ENCODE measurements at regions not wholly inside any gene's neighbourhood (a gene's known extent, or its start where the extent isn't known, plus 50 kb on each side); places are given as distances from the start of the nearest gene placed in this dataset.

DNA sequence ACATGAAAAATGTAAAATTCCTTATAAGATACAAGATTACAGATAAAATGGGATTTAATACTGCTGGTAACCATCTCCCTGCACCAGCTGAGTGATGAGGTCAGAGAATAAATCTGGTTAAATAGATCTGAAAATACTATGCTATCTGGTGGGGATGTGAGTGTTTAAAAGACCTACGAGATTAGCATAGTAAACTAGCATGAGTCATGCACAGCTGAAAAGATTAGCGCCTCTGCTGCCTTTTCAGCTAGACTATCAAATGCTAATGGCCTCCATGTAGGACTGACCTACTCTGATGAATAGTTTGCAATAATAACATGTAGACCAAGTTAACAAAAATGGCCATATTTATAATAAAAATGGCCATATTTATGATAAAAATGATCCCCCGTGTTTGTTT is 553.3 kb downstream of the C6orf118 start:
- ATAC-seq: no peak
- TF ChIP-seq ZNF8 (CRISPR knock-in tag; IDR thresholded peaks at IDR 0.05) (no peak), ARNTL (CRISPR knock-in tag; IDR thresholded peaks at IDR 0.05; ENCODE audit: borderline replicate concordance, low read depth) (no peak), BACH2 (CRISPR knock-in tag; IDR thresholded peaks at IDR 0.05; ENCODE audit: borderline replicate concordance) (no peak), CSDC2 (CRISPR knock-in tag; IDR thresholded peaks at IDR 0.05) (no peak), ZNF70 (CRISPR knock-in tag; IDR thresholded peaks at IDR 0.05) (no peak), GLIS3 (CRISPR knock-in tag; IDR thresholded peaks at IDR 0.05) (no peak), TCF4 (CRISPR knock-in tag; IDR thresholded peaks at IDR 0.05; ENCODE audit: borderline replicate concordance) (no peak), ZC3H10 (CRISPR knock-in tag; IDR thresholded peaks at IDR 0.05) (no peak), ZFP30 (CRISPR knock-in tag; IDR thresholded peaks at IDR 0.05) (no peak), TOX (CRISPR knock-in tag; IDR thresholded peaks at IDR 0.05; ENCODE audit: borderline replicate concordance) (no peak), OSR1 (CRISPR knock-in tag; IDR thresholded peaks at IDR 0.05) (no peak)
- TF ChIP-seq, protein P1, sequence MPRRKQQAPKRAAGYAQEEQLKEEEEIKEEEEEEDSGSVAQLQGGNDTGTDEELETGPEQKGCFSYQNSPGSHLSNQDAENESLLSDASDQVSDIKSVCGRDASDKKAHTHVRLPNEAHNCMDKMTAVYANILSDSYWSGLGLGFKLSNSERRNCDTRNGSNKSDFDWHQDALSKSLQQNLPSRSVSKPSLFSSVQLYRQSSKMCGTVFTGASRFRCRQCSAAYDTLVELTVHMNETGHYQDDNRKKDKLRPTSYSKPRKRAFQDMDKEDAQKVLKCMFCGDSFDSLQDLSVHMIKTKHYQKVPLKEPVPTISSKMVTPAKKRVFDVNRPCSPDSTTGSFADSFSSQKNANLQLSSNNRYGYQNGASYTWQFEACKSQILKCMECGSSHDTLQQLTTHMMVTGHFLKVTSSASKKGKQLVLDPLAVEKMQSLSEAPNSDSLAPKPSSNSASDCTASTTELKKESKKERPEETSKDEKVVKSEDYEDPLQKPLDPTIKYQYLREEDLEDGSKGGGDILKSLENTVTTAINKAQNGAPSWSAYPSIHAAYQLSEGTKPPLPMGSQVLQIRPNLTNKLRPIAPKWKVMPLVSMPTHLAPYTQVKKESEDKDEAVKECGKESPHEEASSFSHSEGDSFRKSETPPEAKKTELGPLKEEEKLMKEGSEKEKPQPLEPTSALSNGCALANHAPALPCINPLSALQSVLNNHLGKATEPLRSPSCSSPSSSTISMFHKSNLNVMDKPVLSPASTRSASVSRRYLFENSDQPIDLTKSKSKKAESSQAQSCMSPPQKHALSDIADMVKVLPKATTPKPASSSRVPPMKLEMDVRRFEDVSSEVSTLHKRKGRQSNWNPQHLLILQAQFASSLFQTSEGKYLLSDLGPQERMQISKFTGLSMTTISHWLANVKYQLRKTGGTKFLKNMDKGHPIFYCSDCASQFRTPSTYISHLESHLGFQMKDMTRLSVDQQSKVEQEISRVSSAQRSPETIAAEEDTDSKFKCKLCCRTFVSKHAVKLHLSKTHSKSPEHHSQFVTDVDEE (CRISPR knock-in tag; IDR thresholded peaks at IDR 0.05): no peak
- TF ChIP-seq, protein P2, sequence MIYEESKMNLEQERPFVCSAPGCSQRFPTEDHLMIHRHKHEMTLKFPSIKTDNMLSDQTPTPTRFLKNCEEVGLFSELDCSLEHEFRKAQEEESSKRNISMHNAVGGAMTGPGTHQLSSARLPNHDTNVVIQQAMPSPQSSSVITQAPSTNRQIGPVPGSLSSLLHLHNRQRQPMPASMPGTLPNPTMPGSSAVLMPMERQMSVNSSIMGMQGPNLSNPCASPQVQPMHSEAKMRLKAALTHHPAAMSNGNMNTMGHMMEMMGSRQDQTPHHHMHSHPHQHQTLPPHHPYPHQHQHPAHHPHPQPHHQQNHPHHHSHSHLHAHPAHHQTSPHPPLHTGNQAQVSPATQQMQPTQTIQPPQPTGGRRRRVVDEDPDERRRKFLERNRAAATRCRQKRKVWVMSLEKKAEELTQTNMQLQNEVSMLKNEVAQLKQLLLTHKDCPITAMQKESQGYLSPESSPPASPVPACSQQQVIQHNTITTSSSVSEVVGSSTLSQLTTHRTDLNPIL (CRISPR knock-in tag; IDR thresholded peaks at IDR 0.05; ENCODE audit: low read depth): no peak
- TF ChIP-seq, protein P3, sequence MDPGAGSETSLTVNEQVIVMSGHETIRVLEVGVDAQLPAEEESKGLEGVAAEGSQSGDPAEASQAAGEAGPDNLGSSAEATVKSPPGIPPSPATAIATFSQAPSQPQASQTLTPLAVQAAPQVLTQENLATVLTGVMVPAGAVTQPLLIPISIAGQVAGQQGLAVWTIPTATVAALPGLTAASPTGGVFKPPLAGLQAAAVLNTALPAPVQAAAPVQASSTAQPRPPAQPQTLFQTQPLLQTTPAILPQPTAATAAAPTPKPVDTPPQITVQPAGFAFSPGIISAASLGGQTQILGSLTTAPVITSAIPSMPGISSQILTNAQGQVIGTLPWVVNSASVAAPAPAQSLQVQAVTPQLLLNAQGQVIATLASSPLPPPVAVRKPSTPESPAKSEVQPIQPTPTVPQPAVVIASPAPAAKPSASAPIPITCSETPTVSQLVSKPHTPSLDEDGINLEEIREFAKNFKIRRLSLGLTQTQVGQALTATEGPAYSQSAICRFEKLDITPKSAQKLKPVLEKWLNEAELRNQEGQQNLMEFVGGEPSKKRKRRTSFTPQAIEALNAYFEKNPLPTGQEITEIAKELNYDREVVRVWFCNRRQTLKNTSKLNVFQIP (CRISPR knock-in tag; IDR thresholded peaks at IDR 0.05; ENCODE audit: borderline replicate concordance, low read depth): no peak
- TF ChIP-seq, protein P4, sequence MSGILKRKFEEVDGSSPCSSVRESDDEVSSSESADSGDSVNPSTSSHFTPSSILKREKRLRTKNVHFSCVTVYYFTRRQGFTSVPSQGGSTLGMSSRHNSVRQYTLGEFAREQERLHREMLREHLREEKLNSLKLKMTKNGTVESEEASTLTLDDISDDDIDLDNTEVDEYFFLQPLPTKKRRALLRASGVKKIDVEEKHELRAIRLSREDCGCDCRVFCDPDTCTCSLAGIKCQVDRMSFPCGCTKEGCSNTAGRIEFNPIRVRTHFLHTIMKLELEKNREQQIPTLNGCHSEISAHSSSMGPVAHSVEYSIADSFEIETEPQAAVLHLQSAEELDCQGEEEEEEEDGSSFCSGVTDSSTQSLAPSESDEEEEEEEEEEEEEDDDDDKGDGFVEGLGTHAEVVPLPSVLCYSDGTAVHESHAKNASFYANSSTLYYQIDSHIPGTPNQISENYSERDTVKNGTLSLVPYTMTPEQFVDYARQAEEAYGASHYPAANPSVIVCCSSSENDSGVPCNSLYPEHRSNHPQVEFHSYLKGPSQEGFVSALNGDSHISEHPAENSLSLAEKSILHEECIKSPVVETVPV (CRISPR knock-in tag; IDR thresholded peaks at IDR 0.05): no peak

DNA sequence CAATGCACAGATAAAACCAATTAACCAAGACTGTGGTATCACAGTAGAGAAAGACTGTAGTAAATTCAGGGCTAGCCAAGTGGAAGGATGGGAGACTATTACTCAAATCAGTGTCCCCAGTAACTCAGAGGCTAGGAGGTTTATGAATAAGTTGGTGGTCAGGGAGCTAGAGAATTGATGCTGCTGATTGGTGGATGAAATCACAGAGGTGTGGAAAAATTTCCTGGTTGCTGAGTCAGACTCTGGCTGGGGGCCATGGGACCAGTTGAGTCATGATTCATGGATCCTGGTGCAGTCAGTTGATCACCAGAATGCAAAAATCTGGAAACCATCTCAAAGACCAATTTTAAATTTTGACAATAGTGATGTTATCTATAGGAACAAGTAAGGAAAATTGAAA is 555.9 kb downstream of the C6orf118 start:
- ATAC-seq: no peak
- no peak for TF ChIP-seq BACH2 (CRISPR knock-in tag; IDR thresholded peaks at IDR 0.05; ENCODE audit: borderline replicate concordance)
- TF ChIP-seq, protein P1 (CRISPR knock-in tag; IDR thresholded peaks at IDR 0.05): no peak
- TF ChIP-seq ZNF565 (CRISPR knock-in tag; conservative IDR thresholded peaks at IDR 0.05; ENCODE audit: low read depth): no peak
- TF ChIP-seq TOX (CRISPR knock-in tag; IDR thresholded peaks at IDR 0.05; ENCODE audit: borderline replicate concordance): no peak
- no peak for TF ChIP-seq RARB (CRISPR knock-in tag; IDR thresholded peaks at IDR 0.05)

DNA sequence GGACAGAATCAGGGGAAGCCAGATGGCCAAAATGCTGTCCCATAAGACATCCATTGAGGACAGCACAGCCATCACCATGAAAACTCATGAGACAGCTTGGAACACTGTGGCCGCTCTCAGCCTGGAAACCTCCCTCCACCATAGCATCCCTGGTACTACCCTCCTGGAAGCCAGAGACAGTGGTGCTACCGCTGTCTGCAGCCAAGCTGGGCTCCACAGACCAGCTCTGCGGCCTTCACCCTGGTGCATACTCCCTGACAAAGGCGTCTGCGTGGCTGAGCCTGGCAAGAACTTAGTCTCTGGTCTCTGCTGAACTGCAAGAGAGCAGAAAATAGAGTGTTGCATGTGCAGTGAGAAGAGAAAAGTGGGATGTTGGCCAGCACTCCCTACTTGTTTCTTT is 558.0 kb downstream of the C6orf118 start:
- ATAC-seq: no peak
- TF ChIP-seq, protein P3 (CRISPR knock-in tag; IDR thresholded peaks at IDR 0.05; ENCODE audit: borderline replicate concordance, low read depth): no peak
- no peak for TF ChIP-seq ESRRG (CRISPR knock-in tag; IDR thresholded peaks at IDR 0.05)
- TF ChIP-seq, protein P1 (CRISPR knock-in tag; IDR thresholded peaks at IDR 0.05): no peak
- no peak for TF ChIP-seq SNAI2 (CRISPR knock-in tag; IDR thresholded peaks at IDR 0.05)
- TF ChIP-seq GLIS3 (CRISPR knock-in tag; IDR thresholded peaks at IDR 0.05): no peak
- TF ChIP-seq BACH2 (CRISPR knock-in tag; IDR thresholded peaks at IDR 0.05; ENCODE audit: borderline replicate concordance): no peak
- no peak for TF ChIP-seq ARNTL (CRISPR knock-in tag; IDR thresholded peaks at IDR 0.05; ENCODE audit: borderline replicate concordance, low read depth)
- TF ChIP-seq TOX (CRISPR knock-in tag; IDR thresholded peaks at IDR 0.05; ENCODE audit: borderline replicate concordance): no peak
- no peak for TF ChIP-seq ZNF565 (CRISPR knock-in tag; conservative IDR thresholded peaks at IDR 0.05; ENCODE audit: low read depth)
- TF ChIP-seq, protein P4 (CRISPR knock-in tag; IDR thresholded peaks at IDR 0.05): no peak

Data from SK-N-SH treated with all-trans-retinoic acid at 6 μM for 48 hours (cell line).